AG04450 (cell line): ENCODE measurements at regions not wholly inside any gene's neighbourhood (a gene's known extent, or its start where the extent isn't known, plus 50 kb on each side); places are given as distances from the start of the nearest gene placed in this dataset.

Source experiments
- CTCF ChIA-PET: fragments of 300-600, 350-600 bp; formaldehyde crosslinking; extraction: SDS; loops from one replicate; lab custom pipeline; 2022; ENCODE audit warnings: antibody characterized with exemption, inconsistent platforms; lab: Charles Lee
- POLR2A ChIA-PET: fragments of 350-600 bp; formaldehyde crosslinking; extraction: SDS; loops from one replicate; lab custom pipeline; 2021; ENCODE audit warnings: antibody characterized with exemption, inconsistent platforms; lab: Yijun Ruan, JAX
- DNase-seq: peaks from one replicate; pipeline ENCODE4 v3.0.0-alpha.2; 2011; ENCODE audit warnings: low read depth, low spot score
- H3K27ac ChIP-seq: one replicate; pipeline ENCODE4 v1.5.1; 2012; ENCODE audit warnings: low read depth, low read length, control low read depth
- H3K27me3 ChIP-seq: one replicate; pipeline ENCODE4 v1.6.0; 2012; ENCODE audit warnings: low read length; ENCODE audit not compliant: control insufficient read depth, insufficient read depth
- H3K4me3 ChIP-seq: 2 replicates; pipeline ENCODE4 v1.5.1; 2011; ENCODE audit warnings: mild to moderate bottlenecking, low read depth, low read length, control low read depth
- H3K9me3 ChIP-seq: 2 replicates; pipeline ENCODE4 v1.5.1; 2012; ENCODE audit warnings: low read length; ENCODE audit not compliant: control insufficient read depth, insufficient read depth
- TF ChIP-seq, protein P1 (sequence below): IDR thresholded peaks from 2 replicates; pipeline ENCODE4 v1.5.1; 2011; ENCODE audit warnings: low read depth, low read length, control low read depth, inconsistent platforms

DNA sequence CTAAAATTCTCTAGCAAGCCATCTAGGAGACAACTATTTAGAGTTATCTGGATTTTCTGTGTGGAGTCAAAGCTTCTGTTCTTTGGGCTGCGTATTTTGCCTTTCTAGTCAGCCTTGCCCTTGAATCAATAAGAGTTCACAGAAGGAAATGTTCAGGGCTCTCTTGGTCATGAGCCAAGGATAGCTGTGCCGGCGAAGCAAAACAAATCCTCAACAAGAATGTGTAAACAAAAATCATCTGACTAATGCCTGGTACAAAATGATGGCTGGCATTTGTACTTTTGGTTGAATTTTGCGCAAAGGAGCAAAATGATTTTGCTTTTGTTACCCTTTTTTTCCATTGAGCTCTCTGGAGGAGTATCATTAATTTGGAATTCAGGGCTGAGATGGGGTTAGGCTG lies 171.1 kb downstream of the DACT1 start:
- Histone ChIP-seq H3K4me3 (no peak overlapping the region), H3K27me3 (peaks cover 2% of the 10 kb centered on the region), H3K27ac (no peak overlapping the region), H3K9me3 (no peaks in the 10 kb centered on the region)
- TF ChIP-seq, protein P1, sequence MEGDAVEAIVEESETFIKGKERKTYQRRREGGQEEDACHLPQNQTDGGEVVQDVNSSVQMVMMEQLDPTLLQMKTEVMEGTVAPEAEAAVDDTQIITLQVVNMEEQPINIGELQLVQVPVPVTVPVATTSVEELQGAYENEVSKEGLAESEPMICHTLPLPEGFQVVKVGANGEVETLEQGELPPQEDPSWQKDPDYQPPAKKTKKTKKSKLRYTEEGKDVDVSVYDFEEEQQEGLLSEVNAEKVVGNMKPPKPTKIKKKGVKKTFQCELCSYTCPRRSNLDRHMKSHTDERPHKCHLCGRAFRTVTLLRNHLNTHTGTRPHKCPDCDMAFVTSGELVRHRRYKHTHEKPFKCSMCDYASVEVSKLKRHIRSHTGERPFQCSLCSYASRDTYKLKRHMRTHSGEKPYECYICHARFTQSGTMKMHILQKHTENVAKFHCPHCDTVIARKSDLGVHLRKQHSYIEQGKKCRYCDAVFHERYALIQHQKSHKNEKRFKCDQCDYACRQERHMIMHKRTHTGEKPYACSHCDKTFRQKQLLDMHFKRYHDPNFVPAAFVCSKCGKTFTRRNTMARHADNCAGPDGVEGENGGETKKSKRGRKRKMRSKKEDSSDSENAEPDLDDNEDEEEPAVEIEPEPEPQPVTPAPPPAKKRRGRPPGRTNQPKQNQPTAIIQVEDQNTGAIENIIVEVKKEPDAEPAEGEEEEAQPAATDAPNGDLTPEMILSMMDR = no peak
- no peak for DNase-seq
- POLR2A ChIA-PET = no interaction called here
- CTCF ChIA-PET = interaction anchor here (0.6 kb wide), 1 partner anchor 769 kb away, joined by 3 read pairs; no protein-coding TSS in a partner anchor

DNA sequence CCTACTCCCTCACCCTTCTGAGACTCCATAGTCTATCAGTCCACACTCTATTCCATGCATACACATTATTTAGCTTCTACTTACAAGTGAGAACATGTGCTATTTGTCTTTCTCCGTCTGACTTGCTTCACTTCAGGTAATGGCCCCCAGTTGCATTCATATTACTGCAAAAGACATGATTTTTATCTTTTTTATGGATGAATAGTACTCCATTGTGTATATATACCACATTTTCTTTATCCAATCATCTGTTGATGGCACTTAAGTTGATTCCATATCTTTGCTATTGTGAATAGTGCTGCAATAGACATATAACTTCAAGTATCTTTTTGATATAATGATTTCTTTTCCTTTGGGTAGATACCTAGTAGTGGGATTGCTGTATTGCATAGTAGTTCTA lies 171.8 kb downstream of the DACT1 start:
- Histone ChIP-seq H3K27me3 (no peaks in the 10 kb centered on the region), H3K4me3 (no peak overlapping the region), H3K27ac (no peak overlapping the region), H3K9me3 (no peaks in the 10 kb centered on the region)
- DNase-seq = no peak
- ChIA-PET POLR2A (no interaction called here), CTCF (no interaction called here)
- TF ChIP-seq, protein P1 = no peak

DNA sequence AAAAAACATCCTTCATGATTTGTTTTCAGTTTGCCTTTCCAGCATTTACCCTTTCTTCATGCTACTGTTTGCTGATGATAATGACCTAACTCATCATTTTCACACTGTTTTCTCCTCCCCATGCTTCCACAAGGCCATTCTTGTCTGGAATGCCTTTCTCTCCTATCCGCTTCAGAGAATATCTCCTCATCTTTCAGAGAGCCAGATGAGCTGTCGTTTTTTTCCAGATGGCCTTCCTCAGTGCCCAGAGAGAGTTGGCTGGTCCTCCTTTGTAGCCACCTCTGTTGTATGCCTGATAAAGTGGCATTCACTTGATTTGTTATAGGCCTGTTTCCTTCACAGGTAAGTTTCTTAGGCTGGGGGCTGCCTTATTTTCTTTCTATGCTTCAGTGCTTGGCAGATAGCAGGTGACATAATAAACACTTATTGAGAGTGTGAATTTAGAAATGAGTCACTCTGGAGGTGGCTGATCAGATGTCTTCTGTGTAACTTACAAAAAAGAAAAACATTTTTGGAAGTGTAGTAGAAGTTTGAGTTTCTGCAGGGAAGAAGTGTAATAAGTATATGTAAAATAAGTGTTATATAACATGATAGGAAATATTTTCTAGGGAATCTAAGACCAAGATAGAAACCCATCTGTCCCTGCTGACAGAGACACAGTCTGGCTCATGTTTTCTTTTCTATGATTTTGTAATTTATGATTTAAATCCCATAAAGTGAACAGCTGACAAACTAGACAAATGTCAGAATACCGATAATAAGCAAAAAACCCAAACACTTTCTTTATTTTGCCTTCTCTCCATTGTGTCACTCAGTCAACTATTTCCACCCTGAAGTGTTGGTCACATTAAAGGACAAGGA lies 174.5 kb downstream of the DACT1 start:
- Histone ChIP-seq H3K27ac (no peak overlapping the region), H3K27me3 (no peaks in the 10 kb centered on the region), H3K4me3 (no peak overlapping the region), H3K9me3 (no peaks in the 10 kb centered on the region)
- ChIA-PET CTCF (no interaction called here), POLR2A (no interaction called here)
- no peak for DNase-seq
- TF ChIP-seq, protein P1 = no peak

DNA sequence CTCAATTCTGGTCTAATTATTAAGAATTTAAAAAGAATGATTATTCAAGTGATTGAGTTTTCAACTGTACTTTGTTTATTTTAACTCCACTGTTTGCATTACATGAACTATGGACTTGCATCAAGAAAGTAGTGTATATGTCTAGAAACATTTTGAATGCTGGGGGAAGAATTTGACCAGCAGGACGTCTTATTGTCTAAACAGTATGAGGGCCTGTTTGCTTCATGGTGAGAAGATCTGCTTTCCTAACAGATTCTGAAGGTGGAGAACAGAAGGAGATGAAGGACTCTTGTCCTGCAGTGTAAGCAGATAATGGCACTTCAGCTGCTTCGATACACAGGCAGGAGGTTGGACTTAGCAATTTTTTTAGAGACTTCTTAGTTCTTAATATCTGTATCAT lies 176.0 kb downstream of the DACT1 start:
- H3K9me3 ChIP-seq = no peaks in the 10 kb centered on the region
- no peak overlapping the region for H3K27ac ChIP-seq
- H3K4me3 ChIP-seq = no peak overlapping the region
- ChIA-PET CTCF (no interaction called here), POLR2A (no interaction called here)
- TF ChIP-seq, protein P1 = no peak
- DNase-seq = no peak
- no peaks in the 10 kb centered on the region for H3K27me3 ChIP-seq

DNA sequence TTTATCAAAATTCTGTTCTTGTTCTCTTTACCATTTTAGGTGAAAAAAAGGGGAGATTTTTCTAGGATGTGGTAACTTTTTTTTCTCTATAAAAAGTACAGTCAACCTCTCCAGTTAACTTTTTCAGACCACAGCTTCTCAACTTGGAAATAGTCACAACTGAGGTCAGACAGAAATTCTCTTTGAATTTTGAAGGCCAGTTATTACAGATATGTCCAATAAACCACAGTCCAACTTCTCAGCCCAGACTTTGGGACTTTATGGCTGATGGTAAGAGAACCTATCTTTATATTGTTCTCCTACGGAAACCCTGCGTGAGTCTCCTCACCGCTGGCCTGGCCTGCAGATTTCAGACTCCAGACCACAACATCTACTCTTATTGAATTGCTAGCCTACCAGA lies 176.7 kb downstream of the DACT1 start:
- H3K27me3 ChIP-seq = no peaks in the 10 kb centered on the region
- no peak overlapping the region for H3K27ac ChIP-seq
- no peak overlapping the region for H3K4me3 ChIP-seq
- ChIA-PET CTCF (no interaction called here), POLR2A (no interaction called here)
- TF ChIP-seq, protein P1 = no peak
- no peaks in the 10 kb centered on the region for H3K9me3 ChIP-seq
- DNase-seq = no peak
